Activated CD8-positive, alpha-beta T cell treated with anti-CD3 and anti-CD28 coated beads, Interleukin-2, amount 10 ng/mL, durations not matched to agents 7 days and 5 days (primary cell): ENCODE measurements at regions not wholly inside any gene's neighbourhood (a gene's known extent, or its start where the extent isn't known, plus 50 kb on each side); places are given as distances from the start of the nearest gene placed in this dataset.

Source experiments
- ATAC-seq: fragments of 150-1000 bp; cut with Tn5 transposase; one replicate; pipeline ENCODE4 v1.10.0; 2021; ENCODE audit warnings: moderate library complexity
- CTCF ChIA-PET: fragments of 350-600 bp; sonication (Branson Sonifier 250); formaldehyde crosslinking; loops from one replicate; lab custom pipeline; 2021; ENCODE audit warnings: antibody characterized with exemption; lab: Charles Lee
- POLR2A ChIA-PET: fragments of 350-600 bp; sonication (Branson Sonifier 250); formaldehyde crosslinking; loops from one replicate; lab custom pipeline; 2021; ENCODE audit warnings: antibody characterized with exemption; lab: Charles Lee
- DNase-seq: peaks from one replicate; pipeline ENCODE4 v3.0.0-alpha.2; 2020
- H3K27ac Mint-ChIP-seq: one replicate; pipeline ENCODE4 v1.8.0; 2021; ENCODE audit warnings: mild to moderate bottlenecking, mixed read lengths
- H3K27me3 Mint-ChIP-seq: one replicate; pipeline ENCODE4 v1.8.0; 2021; ENCODE audit warnings: low read depth, mixed read lengths
- H3K36me3 Mint-ChIP-seq: one replicate; pipeline ENCODE4 v1.8.0; 2021; ENCODE audit warnings: low read depth, mixed read lengths
- H3K4me1 Mint-ChIP-seq: one replicate; pipeline ENCODE4 v1.8.0; 2021; ENCODE audit warnings: low read depth, mixed read lengths
- H3K4me3 Mint-ChIP-seq: one replicate; pipeline ENCODE4 v1.8.0; 2021; ENCODE audit warnings: mild to moderate bottlenecking, mixed read lengths
- H3K9me3 Mint-ChIP-seq: one replicate; pipeline ENCODE4 v1.8.0; 2022; ENCODE audit warnings: mixed read lengths; ENCODE audit not compliant: insufficient read depth

DNA sequence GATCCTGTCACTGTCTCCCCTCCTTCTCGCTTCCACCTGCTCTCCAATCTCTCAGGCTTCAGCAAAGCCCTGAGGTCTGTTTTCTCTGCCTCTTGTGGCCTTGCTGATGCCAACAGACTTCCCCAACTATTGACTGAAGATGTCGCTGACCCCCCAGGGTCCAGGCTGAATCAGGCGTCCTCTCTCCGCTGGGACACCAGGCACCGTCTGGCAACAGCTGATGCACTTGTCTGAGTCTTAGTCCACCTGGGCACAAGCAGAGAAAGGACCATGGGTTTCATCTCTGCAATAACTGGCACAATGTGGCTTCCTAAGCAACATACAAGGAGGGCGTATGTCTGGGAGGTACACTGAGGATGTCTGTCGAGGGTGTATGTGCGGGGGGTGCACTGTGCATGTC, 248.7 kb upstream of the MYT1L start:
- H3K4me3 Mint-ChIP-seq = no peak overlapping the region
- H3K27me3 Mint-ChIP-seq = no peaks in the 10 kb centered on the region
- ChIA-PET CTCF (no interaction called here), POLR2A (no interaction called here)
- H3K27ac Mint-ChIP-seq = no peak overlapping the region
- H3K9me3 Mint-ChIP-seq = no peaks in the 10 kb centered on the region
- H3K4me1 Mint-ChIP-seq = no peaks in the 10 kb centered on the region
- no peak for ATAC-seq
- H3K36me3 Mint-ChIP-seq = no peaks in the 10 kb centered on the region
- no peak for DNase-seq

DNA sequence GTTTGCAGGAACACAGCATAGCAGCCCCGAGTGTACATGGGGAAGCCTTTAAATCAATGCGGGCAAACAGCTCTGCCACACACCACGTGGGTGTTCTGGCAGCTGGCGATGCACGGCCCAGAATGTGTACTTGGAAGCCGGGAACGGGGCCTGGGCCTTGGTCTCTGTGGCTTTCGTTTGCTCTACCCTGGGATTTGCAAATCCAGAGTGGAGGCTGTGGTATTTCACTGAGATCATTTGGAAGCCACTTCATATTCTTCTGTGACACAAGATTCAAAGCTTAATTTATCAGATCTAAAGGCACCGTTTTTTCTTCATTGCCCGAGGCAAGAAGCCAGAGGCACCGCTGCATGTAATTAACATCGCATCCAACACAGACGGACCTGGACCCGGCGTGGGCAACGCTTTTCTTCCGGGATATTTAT, 246.3 kb upstream of the MYT1L start:
- no peak overlapping the region for H3K4me3 Mint-ChIP-seq
- POLR2A ChIA-PET = no interaction called here
- no peaks in the 10 kb centered on the region for H3K9me3 Mint-ChIP-seq

DNA sequence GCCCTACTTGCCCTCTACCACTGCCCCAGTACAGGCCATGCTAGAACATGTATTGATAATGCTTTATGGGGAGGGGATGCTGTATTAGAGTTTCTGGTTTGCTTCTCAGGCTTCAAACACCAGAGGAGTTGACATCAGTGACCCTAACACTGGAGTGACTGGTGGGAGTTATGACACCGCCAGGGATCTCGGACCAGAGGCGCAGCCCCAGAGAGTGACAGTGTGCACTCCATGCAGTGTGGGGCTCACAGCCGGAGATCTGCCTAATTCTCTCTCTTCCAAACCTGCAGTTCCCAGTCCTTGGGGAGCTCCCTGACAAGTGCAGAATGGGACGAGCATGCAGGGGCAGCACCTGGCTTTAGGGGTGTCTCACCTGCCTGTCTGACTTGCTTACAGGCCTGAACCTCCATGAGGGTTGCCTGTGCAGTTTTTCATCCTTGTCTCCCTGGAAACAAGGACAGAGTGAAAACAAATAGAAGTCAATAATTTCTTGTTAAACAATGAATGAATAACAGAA, 244.9 kb upstream of the MYT1L start:
- Mint-ChIP-seq H3K9me3 (no peaks in the 10 kb centered on the region), H3K27ac (no peak overlapping the region), H3K4me1 (no peaks in the 10 kb centered on the region), H3K36me3 (no peaks in the 10 kb centered on the region), H3K4me3 (no peak overlapping the region), H3K27me3 (no peaks in the 10 kb centered on the region)
- ATAC-seq (no peak), DNase-seq (no peak)
- CTCF ChIA-PET = no interaction called here
- POLR2A ChIA-PET = no interaction called here

More for the DNA sequence above, 246.3 kb upstream of the MYT1L start:
- Mint-ChIP-seq H3K27ac (no peak overlapping the region), H3K4me1 (no peaks in the 10 kb centered on the region), H3K27me3 (no peaks in the 10 kb centered on the region), H3K36me3 (no peaks in the 10 kb centered on the region)
- no peak for ATAC-seq
- no peak for DNase-seq
- CTCF ChIA-PET = no interaction called here

DNA sequence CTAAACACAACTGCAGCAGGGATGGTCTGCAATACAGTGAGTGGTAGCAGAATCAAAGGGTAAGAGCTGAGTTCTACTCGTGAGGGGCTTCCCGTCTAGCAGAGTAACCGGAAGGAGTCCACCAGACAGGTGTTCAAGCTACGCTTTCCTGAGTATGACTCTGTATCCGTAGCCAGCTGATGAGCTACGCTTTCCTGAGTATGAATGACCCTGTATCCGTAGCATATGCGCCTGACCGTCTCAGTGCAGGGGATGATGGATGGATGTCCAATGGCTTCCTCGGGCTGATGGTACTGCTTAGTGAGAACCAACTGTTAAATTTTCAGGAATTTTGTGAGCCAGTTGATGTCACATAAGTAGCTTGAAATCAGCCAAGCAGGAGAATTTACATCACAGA, 244.1 kb upstream of the MYT1L start:
- no peak for DNase-seq
- Mint-ChIP-seq H3K27me3 (no peaks in the 10 kb centered on the region), H3K4me3 (no peak overlapping the region), H3K9me3 (no peaks in the 10 kb centered on the region), H3K4me1 (no peaks in the 10 kb centered on the region), H3K27ac (no peak overlapping the region), H3K36me3 (no peaks in the 10 kb centered on the region)
- POLR2A ChIA-PET = no interaction called here
- no peak for ATAC-seq
- CTCF ChIA-PET = no interaction called here

DNA sequence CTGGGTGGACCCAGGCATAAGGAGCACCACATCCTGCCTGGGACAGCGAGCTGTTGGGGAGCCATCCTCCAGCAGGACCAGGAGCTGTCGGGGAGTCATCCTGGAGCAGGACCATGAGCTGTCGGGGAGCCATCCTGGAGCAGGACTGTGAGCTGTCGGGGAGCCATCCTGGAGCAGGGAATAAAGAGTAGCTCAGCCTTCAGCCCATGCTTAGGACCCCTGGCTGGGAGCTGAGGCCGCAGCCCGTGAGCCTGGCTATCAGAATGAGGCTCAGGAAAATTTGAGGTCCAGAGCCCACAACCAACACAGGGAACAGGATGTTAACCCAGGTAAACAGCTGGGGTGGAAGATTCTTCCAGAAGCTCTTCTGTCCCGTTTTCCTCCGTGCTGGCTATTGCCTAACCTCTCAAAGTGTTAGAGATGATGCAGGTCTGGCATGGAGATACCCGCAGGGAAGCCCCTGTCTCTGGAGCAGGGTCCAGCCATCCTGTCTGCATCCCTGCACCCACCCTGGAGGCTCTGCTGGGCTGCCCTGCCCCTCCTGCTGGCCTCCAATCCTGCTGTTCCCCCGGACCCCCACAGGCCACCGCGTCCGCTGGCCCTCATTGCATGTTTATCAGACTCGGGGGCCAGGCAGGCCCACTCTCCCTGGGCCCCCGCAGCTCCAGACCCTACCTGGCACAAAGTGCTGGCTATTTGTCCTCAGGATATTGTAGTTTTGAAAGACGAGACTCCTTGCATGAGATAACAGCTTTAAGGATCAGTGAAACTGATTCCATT, 243.5 kb upstream of the MYT1L start:
- Mint-ChIP-seq H3K36me3 (no peaks in the 10 kb centered on the region), H3K9me3 (no peaks in the 10 kb centered on the region), H3K4me3 (no peak overlapping the region), H3K27ac (no peak overlapping the region), H3K4me1 (no peaks in the 10 kb centered on the region), H3K27me3 (no peaks in the 10 kb centered on the region)
- ATAC-seq (no peak), DNase-seq (no peak)
- ChIA-PET CTCF (no interaction called here), POLR2A (no interaction called here)

DNA sequence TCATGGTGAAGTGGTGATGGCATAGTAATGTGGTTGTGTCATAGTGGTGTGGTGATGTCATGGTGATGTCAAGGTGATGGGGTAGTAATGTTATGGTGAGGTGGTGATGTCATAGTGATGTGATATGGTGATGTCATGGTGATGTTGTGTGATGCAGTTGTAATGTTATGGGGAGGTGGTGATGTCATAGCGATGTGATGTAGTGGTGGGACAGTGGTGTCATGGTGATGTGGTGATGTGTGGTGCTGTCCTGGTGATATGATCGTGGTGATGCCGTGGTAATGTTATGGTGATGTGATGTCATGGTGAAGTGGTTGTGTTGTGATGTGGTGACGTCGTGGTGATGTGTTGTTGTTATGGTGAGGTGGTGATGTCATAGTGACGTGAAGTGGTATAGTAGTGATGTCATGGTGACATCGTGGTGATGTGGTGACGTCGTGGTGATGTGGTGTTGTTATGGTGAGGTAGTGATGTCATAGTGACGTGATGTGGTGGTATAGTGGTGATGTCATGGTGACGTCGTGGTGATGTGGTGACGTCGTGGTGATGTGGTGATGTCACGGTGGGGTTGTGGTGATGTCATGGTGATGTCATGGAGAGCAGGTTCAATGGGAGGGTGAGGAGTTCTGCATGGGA, 242.7 kb upstream of the MYT1L start:
- Mint-ChIP-seq H3K36me3 (no peaks in the 10 kb centered on the region), H3K4me3 (no peak overlapping the region), H3K9me3 (no peaks in the 10 kb centered on the region), H3K4me1 (no peaks in the 10 kb centered on the region), H3K27ac (no peak overlapping the region), H3K27me3 (no peaks in the 10 kb centered on the region)
- ATAC-seq = peak; percentile 30
- peak; percentile 37 for DNase-seq
- CTCF ChIA-PET = no interaction called here
- POLR2A ChIA-PET = no interaction called here

DNA sequence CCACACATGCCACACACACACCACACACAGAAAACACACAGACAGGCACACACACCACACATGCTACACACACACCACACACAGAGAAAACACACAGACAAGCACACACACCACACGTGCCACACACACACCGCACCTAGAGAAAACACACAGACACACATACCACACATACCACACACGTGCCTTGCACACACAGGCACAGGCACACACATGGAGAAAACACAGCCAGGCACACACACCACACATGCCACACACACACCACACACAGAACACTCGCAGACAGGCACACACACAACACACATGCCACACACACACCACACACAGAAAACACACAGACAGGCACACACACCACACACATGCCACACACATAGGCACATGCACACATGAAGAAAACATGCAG, 242.1 kb upstream of the MYT1L start:
- H3K27me3 Mint-ChIP-seq = no peaks in the 10 kb centered on the region
- no peaks in the 10 kb centered on the region for H3K36me3 Mint-ChIP-seq
- H3K9me3 Mint-ChIP-seq = no peaks in the 10 kb centered on the region
- no peak overlapping the region for H3K4me3 Mint-ChIP-seq
- H3K4me1 Mint-ChIP-seq = no peaks in the 10 kb centered on the region
- H3K27ac Mint-ChIP-seq = no peak overlapping the region
- DNase-seq = no peak
- ATAC-seq = no peak
- ChIA-PET POLR2A (no interaction called here), CTCF (no interaction called here)

DNA sequence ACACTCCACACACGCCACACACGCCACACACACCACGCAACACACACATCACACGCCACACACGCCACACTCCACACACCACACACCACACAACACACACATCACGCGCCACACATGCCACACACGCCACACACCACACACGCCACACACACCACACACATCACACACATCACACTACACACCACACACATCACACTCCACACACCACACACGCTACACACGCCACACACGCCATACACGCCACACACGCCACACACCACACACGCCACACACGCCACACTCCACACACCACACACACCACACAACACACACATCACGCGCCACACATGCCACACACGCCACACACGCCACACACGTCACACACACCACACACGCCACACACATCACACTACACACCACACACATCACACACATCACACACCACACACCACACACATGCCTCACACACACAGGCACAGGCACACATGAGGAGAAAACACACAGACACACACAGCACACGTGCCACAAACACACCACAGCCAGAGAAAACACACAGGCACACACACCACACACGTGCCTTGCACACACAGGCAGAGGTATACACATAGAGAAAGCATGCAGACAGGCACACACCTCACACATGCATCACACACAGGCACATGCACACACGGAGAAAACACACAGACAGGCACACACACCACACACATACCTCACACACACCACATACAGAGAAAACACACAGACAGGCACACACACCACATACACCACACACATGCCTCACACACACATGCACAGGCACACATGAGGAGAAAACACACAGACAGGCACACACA, 241.5 kb upstream of the MYT1L start:
- Mint-ChIP-seq H3K27me3 (no peaks in the 10 kb centered on the region), H3K36me3 (no peaks in the 10 kb centered on the region), H3K9me3 (no peaks in the 10 kb centered on the region), H3K27ac (no peak overlapping the region), H3K4me1 (no peaks in the 10 kb centered on the region), H3K4me3 (no peak overlapping the region)
- ChIA-PET CTCF (no interaction called here), POLR2A (no interaction called here)
- ATAC-seq = no peak
- DNase-seq = no peak

DNA sequence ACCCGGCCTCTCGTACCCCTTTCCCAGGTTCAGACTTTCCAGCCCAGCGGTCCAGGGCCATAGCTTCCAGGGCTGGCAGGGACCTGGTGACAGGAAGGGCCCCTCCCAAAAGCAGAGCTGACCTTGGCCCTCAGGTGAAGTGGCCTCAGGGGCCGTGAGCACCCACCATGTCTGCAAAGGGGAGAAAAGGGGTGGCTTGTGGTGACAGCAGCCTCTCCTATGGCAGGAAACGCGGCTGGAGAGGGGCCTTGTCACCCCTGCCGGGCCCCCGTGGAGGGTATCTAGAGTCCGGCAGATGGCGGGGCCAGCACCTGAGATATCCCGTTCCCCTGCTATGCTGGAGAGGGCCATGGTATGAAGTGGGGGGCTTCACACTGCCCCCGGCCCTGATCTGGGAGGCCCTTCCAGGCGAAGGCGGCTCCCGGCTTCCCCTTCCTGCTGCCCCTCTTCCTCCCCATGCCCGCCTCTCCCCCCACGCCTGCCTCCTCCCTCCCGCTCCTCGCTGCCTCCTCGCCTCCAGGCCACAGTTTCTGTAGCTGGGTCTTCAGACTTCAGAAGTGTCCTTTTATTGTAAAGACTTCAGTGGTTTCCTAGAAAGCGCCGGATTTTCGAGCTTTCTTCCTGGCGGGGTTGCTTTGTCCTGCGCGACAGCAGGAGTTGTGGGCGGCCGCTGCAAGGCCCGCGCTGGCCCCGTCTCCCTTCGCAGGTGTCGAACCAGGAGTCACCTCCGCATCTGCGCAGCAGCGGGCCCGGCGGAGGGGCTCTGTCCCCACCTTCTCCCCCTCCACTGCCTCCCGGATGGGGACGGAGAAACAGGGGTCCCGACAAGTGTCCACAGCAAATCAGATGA, 240.5 kb upstream of the MYT1L start:
- H3K27ac Mint-ChIP-seq = no peak overlapping the region
- H3K4me1 Mint-ChIP-seq = no peaks in the 10 kb centered on the region
- DNase-seq (no peak), ATAC-seq (no peak)
- no peaks in the 10 kb centered on the region for H3K27me3 Mint-ChIP-seq
- H3K4me3 Mint-ChIP-seq = no peak overlapping the region
- ChIA-PET POLR2A (no interaction called here), CTCF (no interaction called here)
- H3K9me3 Mint-ChIP-seq = no peaks in the 10 kb centered on the region
- H3K36me3 Mint-ChIP-seq = no peaks in the 10 kb centered on the region

DNA sequence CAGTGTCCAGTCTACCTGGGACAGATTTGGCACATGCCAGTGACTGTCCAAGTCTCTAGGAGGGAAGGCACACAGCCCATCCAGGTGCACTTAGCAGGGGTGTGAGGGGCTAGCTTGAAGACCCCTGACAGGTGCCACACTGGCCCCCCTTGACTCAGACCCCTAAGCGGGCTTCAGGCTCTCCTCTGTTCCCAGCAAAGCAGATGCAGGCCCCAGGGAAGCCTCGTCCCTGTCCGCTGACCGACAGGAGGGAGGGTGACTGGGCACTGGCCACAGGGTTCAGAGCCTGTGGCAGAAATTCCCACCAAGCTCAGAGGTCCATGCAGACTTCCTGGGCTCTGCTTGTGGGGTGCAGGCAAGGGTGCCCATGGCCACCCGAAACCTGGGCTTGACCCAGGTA, 239.8 kb upstream of the MYT1L start:
- no peak overlapping the region for H3K4me3 Mint-ChIP-seq
- no peaks in the 10 kb centered on the region for H3K36me3 Mint-ChIP-seq
- H3K4me1 Mint-ChIP-seq = no peaks in the 10 kb centered on the region
- no peak overlapping the region for H3K27ac Mint-ChIP-seq
- ChIA-PET POLR2A (no interaction called here), CTCF (no interaction called here)
- ATAC-seq (no peak), DNase-seq (no peak)
- no peaks in the 10 kb centered on the region for H3K9me3 Mint-ChIP-seq
- no peaks in the 10 kb centered on the region for H3K27me3 Mint-ChIP-seq

DNA sequence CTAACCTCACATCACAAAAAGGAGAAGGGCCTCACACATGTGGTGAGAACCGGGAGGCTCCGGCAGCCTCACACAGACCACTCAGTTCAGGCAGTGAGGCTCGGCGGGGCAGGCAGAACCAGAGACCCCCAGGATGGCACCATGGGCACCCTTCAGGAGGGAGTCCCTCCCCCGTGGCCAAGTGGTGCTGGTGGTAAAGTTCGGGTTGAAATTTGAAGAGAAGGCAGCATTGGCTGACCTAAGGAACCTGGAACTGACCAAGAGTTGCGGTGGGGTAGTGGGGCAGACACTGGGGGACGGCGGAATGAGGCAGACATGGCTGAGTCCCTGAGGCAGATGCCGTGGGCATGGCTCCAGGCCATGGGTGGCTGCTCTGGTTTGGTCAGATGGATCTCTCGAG, 239.3 kb upstream of the MYT1L start:
- Mint-ChIP-seq H3K36me3 (no peaks in the 10 kb centered on the region), H3K27ac (no peak overlapping the region), H3K27me3 (no peaks in the 10 kb centered on the region), H3K9me3 (no peaks in the 10 kb centered on the region), H3K4me1 (no peaks in the 10 kb centered on the region), H3K4me3 (no peak overlapping the region)
- POLR2A ChIA-PET = no interaction called here
- DNase-seq (no peak), ATAC-seq (no peak)
- CTCF ChIA-PET = no interaction called here
